HFF-Myc (cell line): ENCODE measurements at regions not wholly inside any gene's neighbourhood (a gene's known extent, or its start where the extent isn't known, plus 50 kb on each side); places are given as distances from the start of the nearest gene placed in this dataset.

Experiments
- DNase-seq: peaks from one replicate; pipeline ENCODE4 v3.0.0-alpha.2; 2011; ENCODE audit warnings: low read depth; ENCODE audit errors: extremely low read depth
- H3K4me3 ChIP-seq: replicated peaks from 2 replicates; pipeline ENCODE4 v1.5.1; 2011; ENCODE audit warnings: low read depth, mild to moderate bottlenecking, control low read depth, low read length
- TF ChIP-seq, protein P1 (sequence below): IDR thresholded peaks from 2 replicates; pipeline ENCODE4 v1.5.1; 2012; ENCODE audit warnings: mild to moderate bottlenecking, low read depth, low read length, control low read depth; ENCODE audit errors: missing control alignments

DNA sequence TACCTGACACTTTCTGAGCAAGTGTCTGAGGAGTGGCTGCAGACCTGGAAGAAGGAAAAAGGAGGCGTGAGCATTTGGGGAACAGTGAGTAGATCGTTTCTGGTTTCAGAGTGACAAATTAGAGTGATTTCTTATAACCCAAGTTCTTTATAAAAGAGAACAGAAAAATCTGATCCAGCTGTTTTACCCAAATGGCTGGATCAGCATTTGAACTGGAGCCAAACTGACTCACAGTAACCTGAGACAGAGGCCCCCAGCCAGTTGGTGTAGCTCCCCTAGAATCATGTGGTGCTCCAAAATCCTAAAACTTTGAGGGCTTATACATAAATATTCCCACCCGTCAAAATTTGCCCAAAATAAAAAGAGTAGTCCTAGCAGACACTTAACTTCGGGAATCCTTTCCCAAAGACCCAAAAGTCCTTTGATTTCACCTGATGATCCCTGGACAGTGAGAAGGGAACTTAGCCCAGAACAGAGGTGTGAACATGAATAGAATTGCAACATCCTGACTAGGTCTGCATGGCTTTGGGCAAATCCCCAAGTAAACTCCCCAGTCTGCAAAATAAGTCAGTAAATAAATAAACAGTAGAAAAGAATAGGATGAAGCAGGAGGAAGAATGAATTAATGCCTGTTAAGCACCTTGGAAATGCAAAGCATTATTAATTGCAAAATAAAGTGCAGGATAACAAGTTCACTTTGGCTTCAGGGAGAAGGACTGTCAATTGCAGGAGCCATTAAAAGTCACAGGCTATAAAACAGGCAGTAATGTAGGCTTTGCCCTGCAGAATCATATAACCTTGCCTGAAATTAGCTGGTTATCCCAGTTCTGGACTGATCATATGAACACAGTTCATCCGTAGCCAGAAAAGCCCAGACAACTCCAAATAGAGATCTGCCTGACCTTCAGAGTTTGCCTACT, 262.0 kb upstream of the JARID2 start:
- no peak for DNase-seq
- TF ChIP-seq, protein P1, sequence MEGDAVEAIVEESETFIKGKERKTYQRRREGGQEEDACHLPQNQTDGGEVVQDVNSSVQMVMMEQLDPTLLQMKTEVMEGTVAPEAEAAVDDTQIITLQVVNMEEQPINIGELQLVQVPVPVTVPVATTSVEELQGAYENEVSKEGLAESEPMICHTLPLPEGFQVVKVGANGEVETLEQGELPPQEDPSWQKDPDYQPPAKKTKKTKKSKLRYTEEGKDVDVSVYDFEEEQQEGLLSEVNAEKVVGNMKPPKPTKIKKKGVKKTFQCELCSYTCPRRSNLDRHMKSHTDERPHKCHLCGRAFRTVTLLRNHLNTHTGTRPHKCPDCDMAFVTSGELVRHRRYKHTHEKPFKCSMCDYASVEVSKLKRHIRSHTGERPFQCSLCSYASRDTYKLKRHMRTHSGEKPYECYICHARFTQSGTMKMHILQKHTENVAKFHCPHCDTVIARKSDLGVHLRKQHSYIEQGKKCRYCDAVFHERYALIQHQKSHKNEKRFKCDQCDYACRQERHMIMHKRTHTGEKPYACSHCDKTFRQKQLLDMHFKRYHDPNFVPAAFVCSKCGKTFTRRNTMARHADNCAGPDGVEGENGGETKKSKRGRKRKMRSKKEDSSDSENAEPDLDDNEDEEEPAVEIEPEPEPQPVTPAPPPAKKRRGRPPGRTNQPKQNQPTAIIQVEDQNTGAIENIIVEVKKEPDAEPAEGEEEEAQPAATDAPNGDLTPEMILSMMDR: no peak
- H3K4me3 ChIP-seq: no peak overlapping the region

DNA sequence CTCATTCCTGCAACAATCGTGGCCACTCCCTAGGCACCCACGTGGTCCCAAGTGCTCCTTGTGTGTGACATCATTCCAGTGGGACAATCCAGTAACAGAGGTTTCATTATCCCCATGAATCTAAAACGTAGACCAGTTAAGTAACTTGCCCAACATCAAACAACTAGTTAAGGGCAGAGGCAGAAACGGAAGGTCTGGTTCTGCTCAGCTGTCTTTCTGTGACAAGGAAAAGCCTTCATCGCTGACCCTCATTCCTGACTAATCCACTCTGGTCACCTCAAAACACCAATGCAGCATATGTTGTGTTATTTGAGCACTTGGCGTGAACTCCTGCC, 261.4 kb upstream of the JARID2 start:
- TF ChIP-seq, protein P1: no peak
- DNase-seq: no peak
- no peak overlapping the region for H3K4me3 ChIP-seq

DNA sequence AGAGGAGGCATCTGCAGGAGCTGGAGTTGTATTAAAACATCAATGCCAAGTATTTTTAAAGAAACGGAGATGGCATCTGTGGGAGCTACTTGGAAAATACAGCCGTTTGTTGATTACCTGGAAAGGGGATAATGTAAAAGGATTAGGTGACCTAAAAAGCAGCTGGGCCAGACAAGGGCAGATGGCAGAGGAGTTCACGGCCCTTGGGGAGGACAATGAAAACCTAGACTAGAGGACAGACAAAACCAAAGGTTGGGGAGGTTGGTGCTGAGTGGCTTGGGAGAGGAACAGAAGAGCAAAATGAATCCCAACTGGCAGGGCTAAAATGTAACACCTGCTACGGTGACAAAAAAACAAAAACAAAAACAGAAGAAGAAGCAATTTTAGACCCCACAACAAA, 260.5 kb upstream of the JARID2 start:
- H3K4me3 ChIP-seq: no peak overlapping the region
- TF ChIP-seq, protein P1: no peak
- DNase-seq: no peak

DNA sequence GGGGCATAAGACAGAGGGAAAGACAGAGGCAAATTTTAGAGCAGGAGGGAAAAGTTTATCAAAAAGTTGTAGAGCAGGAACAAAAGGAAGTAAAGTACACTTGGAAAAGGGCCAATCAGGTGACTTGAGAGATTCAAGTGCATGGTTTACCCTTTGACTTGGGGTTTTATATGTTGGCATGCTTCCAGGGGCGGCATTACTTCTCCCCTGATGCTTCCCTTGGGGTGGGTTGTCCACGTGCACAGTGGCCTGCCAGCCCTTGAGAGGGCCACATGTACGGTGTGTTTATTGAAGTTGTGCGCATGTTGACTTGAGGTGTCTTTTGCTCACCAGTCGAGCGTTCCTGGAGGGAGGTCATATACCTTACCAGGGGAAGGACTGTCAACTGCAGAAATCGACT, 259.5 kb upstream of the JARID2 start:
- H3K4me3 ChIP-seq: no peak overlapping the region
- TF ChIP-seq, protein P1: no peak
- DNase-seq: no peak

DNA sequence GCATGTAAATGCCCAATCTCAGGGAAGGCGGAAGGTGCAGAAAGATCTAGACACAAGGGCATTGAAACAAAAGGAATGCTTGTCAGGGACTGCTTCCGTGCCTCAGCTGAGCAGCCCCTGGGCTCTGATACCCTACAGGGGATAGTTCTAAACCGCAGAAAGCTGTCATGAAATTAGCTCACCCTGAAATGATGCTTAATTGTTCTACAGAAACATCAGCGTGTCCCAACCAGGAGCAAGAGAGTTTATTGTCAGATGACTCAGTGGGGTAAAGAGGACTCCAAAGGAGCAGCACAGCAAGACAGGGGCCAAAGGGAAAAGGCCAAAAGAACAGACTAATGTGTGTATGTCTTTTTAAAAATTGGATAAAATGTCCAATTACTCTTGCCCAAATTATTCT, 258.4 kb upstream of the JARID2 start:
- DNase-seq: no peak
- TF ChIP-seq, protein P1: no peak
- H3K4me3 ChIP-seq: no peak overlapping the region

DNA sequence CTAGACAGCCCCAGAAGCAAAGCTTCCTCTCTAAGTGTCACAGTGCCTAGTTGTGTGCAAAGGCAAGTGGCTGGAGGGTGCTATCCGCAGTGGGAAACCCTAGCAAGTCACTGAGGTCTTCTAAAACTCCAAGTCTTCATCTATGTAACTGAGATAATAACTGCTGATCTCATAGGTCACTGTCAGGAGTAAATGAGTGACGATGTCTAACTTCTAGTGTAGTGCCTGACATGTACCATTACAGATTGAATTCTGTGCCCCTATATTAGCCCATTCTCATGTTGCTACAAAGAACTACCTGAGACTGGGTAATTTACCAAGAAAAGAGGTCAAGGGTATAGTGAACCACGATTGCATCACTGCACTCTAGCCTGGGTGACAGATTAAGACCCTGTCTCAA, 253.5 kb upstream of the JARID2 start:
- H3K4me3 ChIP-seq: no peak overlapping the region
- no peak for DNase-seq

More for the DNA sequence above, 253.5 kb upstream of the JARID2 start:
- TF ChIP-seq, protein P1: no peak
